HCT116 (cell line): ENCODE measurements at regions not wholly inside any gene's neighbourhood (a gene's known extent, or its start where the extent isn't known, plus 50 kb on each side); places are given as distances from the start of the nearest gene placed in this dataset.

Experiments used
- EZH2phosphoT487 ChIP-seq: fragments of 200-600 bp; IDR thresholded peaks from 2 replicates; pipeline ENCODE4 v1.6.1; 2018; ENCODE audit warnings: antibody characterized with exemption, borderline replicate concordance
- POLR2A ChIP-seq: IDR thresholded peaks from 2 replicates; pipeline ENCODE4 v1.7.0; 2011; ENCODE audit warnings: borderline replicate concordance; ENCODE audit not compliant: insufficient read depth, insufficient read length; ENCODE audit errors: extremely low read depth
- ZNF274 ChIP-seq: fragments of 200-500 bp; sonication (Bioruptor generic); IDR thresholded peaks from 2 replicates; pipeline ENCODE4 v1.6.1; 2014; ENCODE audit warnings: mild to moderate bottlenecking, low read depth, low read length, inconsistent platforms
- TF ChIP-seq, protein P1 (sequence below), 3 experiments: fragments of 200-600 bp in 1 of 3; sonication (generic) in 1 of 3; IDR thresholded peaks in 2 of 3; conservative IDR thresholded peaks in 1 of 3; 2 replicates each; pipeline ENCODE4 v1.5.1; 2012 to 2017; ENCODE audit warnings: low read depth in 2 of 3, low read length in 2 of 3, antibody characterized with exemption in 1 of 3, borderline replicate concordance in 1 of 3, control low read depth in 1 of 3, mild to moderate bottlenecking in 1 of 3, mixed read lengths in 1 of 3, mixed run types in 1 of 3, moderate library complexity in 1 of 3; ENCODE audit not compliant: insufficient read depth in 1 of 3

DNA sequence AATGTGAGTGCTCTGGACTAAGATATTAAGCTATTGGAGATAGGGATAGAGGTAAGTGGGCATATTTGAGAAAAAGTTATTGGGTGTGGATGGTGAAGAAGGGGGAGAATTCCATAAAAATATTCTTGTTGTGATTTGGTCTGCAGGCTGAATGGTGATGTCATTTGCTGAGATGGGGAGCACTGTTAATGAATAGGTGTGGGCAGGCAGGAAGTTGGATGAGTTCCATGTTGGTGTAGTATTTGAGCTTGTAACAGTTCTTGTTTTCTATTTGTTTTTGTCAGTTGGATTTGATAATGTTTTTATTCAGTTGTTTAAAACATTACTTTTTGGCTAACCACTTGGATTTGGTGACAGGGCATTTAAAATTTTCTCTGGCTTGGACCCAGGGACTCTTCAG is 168.8 kb downstream of the C11orf87 start:
- TF ChIP-seq, protein P1, sequence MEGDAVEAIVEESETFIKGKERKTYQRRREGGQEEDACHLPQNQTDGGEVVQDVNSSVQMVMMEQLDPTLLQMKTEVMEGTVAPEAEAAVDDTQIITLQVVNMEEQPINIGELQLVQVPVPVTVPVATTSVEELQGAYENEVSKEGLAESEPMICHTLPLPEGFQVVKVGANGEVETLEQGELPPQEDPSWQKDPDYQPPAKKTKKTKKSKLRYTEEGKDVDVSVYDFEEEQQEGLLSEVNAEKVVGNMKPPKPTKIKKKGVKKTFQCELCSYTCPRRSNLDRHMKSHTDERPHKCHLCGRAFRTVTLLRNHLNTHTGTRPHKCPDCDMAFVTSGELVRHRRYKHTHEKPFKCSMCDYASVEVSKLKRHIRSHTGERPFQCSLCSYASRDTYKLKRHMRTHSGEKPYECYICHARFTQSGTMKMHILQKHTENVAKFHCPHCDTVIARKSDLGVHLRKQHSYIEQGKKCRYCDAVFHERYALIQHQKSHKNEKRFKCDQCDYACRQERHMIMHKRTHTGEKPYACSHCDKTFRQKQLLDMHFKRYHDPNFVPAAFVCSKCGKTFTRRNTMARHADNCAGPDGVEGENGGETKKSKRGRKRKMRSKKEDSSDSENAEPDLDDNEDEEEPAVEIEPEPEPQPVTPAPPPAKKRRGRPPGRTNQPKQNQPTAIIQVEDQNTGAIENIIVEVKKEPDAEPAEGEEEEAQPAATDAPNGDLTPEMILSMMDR (IDR thresholded peaks at IDR 0.05 in 2 of 3, conservative IDR thresholded peaks at IDR 0.05 in 1 of 3; ENCODE audit: borderline replicate concordance in 1 of 3, insufficient read depth in 1 of 3, low read depth in 2 of 3, low read length in 2 of 3): no peak
- no peak for TF ChIP-seq EZH2phosphoT487
- TF ChIP-seq POLR2A: no peak
- no peak for TF ChIP-seq ZNF274
